ENCODE measurements at regions not wholly inside any gene's neighbourhood (a gene's known extent, or its start where the extent isn't known, plus 50 kb on each side); places are given as distances from the start of the nearest gene placed in this dataset.
"Not testable (repeated sequence)": the region's sequence is repeated elsewhere in the genome, so short reads cannot be mapped to it uniquely, and the experiment has no call there.

DNA sequence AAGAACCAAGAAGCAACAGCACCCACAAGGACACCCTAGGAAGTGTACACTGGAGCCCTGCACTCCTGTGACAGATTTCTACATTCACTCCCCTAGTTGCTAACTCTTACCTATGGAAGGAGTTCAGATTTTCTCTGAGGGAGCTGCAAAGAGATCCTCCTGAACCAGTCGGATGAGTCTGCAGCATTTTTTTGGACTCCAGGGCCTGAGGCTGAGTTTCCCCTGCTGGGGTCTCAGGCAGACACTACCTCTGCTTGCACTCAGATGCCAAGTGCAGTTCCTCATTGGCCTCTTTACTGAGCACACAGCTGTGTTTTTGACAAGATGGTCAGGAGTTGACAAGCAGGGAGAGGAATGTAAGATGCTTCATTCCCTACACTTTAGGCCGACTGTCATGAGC is 153.2 kb upstream of the RBM19 start:
- no peak for DNase-seq

DNA sequence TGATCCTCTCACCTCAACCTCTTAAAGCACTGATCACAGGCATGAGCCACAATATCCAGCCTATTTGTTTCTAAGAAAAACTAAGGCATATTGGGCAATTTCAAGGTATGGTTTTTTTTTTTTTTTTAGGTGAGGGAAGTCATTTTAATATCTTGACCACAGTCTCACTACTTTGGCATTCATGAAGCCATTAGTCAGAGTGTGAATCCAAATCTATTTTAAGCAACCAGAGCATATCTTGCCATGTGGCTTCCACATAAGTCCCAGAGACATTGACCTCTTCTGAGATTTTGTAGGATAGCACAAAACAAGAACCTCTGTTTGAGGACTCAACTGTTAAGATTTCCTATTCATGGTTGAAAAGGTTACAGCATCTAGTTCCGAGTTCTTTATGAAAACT is 130.3 kb upstream of the RBM19 start:
- DNase-seq = no peak

DNA sequence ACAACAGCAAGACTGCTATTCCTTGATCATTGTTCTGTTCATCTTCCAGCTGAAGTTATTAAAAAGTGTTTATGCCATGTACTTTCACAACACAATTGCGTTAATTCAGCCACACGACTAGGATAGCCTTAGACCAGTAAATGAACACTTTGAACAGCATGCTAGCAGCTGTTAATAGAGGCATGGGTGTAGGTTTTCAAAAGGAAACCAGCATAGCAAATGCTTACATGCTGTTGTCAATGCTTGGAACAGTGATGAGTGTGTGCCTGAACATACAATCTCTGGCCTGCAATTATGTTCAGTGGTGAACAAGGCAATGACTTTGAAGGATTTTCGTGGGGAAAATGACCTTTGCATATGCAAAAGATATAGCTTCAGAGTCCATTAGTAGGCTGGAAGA is 127.4 kb upstream of the RBM19 start:
- DNase-seq = no peak

DNA sequence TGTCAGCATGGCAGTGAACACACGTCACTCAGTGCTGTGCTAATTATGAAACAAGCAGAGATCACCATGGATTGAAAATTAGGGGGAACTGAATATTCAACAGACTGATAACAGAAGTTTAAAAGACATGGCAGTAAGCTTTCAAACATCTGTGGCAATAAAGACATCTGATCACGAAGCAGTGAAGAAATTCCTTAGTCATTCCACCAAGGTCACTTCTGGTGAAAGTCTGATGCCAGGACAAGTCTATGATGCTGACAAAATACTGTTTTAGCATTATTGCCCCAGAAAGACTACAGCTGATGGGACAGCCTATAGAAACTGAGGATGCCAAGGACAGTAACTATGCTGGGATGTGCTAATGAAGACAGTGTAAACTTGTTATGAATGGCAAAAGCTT is 126.9 kb upstream of the RBM19 start:
- DNase-seq = no peak

DNA sequence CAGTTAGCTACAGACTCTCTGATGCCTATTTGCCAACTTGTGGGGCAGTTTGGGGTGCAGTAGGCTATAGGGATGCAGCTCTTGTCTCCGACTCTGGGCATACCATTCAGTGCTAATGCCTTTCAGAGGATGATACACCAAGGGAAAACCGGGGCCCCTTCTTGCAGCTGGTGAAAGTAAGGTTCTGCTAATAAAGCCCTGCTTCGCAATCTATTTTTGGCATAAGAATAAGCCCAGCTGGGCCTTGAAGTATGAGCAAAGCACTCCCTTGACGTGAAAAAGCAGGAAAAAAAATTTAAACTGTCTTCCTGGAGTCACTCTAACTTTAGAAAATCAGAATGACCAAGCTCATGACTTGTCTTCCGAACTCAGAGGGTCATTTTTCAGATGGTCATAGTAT is 124.1 kb upstream of the RBM19 start:
- no peak for DNase-seq

DNA sequence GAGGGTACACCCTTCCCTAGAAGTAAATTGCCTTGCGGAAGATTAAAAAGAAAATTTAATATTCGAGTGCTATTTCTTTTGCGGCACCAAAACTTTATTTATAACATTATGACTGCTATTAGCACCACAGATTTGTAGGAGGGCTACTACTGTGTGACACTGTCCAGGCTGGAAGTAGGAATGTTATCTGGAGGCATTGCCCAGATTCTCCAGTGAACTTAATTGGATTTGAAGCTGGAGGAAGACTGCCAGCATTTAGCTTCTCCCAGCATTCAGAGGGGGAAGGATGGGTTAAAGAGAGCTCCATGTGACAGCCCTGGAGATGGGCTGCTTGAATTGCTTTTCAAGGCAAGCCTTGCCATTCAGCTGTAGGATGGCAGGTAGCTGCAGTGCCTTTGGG is 107.0 kb upstream of the RBM19 start:
- DNase-seq = no peak

DNA sequence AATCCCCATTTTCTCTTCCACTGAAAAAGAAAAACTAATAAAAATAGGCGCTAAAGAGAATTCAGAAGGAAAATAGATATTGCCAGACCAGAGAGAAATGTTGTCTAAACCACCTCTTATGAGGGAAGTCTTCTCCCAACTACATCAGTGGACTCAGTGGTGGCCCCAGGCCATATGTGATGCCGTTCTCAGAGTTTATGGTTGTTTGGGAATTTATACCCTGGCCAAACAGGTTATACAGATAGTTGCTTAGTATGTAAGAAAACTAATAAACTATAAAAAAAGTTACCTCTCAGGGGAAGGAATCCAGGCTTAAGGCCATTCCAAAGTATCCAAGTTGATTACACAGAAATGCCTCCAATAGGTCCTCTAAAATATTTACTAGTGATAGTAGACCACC is 103.4 kb upstream of the RBM19 start:
- DNase-seq = no peak

DNA sequence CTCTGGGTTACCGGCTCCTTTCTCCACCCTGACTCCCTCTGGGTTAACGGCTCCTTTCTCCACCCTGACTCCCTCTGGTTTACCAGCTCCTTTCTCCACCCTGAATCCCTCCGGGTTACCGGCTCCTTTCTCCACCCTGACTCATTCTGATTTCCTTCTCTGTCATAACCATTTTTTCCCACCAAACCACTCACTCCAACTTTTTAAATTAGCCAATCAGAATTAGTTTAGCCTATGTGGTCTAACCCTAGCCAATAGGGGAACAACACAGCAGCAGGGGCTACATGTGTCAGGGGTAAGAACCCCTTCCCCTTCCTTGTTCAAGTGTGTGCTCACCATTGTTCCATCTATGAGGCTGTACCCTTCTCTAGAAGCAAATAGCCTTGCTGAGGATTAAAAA is 98.4 kb upstream of the RBM19 start:
- DNase-seq = no peak

DNA sequence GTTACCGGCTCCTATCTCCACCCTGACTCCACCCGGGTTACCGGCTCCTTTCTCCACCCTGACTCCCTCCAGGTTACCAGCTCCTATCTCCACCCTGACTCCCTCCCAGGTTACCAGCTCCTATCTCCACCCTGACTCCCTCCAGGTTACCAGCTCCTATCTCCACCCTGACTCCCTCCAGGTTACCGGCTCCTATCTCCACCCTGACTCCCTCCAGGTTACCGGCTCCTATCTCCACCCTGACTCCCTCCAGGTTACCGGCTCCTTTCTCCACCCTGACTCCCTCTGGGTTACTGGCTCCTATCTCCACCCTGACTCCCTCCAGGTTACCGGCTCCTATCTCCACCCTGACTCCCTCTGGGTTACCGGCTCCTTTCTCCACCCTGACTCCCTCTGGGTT is 97.9 kb upstream of the RBM19 start:
- not testable (repeated sequence) for DNase-seq

DNA sequence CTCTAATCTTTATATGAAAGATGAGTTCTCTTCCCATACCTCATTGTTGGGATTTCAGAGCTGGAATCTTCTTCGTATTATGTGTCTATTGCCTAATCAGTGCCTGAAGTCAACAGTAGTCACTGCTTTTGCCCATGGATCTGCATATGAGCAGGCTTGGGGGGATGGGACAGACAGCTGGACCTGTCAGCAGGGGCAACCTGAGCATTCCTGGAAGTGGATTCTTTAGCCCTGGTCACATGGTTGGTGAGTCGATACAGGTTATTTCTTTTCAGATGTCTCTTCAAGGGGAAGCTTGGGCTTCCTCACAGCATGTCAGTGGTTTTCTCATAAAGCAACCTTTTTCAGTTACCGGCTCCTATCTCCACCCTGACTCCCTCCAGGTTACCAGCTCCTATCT is 97.3 kb upstream of the RBM19 start:
- no peak for DNase-seq

DNA sequence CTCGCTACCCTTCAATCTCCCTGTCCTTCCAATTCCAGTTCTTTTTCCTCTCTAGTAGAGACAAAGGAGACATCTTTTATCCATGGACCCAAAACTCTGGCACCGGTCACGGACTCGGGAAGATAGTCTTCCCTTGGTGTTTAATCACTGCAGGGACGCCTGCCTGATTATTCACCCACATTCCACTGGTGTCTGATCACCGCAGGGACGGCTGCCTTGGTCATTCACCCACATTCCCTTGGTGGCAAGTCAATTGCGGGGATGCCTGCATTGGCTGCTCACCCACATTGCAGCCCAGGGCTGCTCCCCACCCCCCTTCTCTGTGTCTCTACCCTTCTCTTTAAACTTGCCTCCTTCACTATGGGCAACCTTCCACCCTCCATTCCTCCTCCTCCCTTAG is 90.2 kb upstream of the RBM19 start:
- DNase-seq = not testable (repeated sequence)

DNA sequence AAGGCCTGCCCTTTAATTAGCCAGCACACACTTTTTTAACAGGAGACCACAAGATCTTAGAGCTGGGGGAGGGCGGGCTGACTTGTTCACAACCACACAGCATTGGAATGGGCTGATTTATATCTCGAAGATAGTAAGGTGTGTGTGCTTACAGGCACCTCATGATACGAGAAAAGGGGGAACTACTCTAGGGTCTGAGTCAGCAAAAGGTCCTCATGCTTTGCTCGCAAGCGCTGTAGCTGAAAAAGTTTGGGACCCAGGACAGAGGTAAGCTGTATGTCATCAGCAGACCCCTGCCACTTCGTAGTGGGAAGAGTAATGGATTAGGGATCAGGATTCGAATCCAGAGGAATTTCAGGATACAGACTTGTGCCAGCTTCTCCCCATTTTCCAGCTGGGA is 88.9 kb upstream of the RBM19 start:
- DNase-seq = no peak

DNA sequence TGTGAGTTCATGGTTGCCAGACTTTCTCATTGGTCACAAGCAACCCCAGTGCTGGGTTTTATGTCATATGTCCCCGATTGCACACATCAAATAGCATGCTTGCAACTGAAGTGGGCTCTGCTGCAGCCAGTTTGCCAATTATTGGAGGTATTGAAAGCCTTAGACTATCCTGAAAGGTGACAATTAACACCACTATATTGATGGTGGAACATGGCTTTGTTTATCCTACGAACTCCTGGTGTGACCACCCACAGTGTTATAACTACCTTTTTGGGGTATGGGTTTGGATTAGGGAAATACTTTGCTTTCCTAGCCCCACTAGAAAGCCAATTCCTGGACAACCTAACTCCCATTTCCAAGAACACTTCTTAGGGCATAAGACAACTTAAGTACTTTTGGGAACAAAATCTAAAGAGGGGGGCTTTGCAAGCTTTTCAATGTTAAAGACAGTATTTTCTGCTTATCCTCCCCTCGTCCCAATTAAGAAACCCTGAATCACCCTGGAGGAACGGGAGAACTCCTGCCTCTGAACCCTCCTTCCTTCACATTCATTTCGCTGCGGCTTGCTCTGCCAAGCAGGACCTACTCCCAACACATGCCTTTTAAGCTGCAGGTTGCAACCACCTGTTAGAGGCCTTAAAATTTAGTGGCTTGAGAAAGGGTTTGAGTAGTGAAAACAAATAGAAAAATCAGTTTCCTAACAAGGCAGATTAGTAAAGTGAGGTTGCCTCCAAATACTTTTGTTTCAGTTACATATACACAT is 80.3 kb upstream of the RBM19 start:
- no peak for DNase-seq

DNA sequence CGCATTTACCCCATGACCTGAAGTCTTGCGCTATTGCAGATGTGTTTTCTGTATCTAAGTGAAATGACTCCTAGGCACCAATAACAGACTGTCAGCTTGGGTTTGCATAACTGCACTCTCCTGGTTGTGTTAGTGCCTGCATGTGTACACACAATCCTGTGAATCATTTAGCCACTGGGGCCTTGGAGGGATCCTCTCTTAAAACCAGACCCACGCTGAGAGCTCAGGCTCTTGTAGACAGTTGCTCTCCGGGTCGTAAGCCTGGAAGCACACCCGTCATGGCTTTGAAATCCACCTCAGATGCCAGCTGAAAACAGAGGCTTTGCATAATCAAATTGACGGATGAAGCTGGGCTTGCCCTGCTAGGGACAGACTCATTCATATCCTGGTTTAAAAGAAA is 79.2 kb upstream of the RBM19 start:
- DNase-seq = no peak

DNA sequence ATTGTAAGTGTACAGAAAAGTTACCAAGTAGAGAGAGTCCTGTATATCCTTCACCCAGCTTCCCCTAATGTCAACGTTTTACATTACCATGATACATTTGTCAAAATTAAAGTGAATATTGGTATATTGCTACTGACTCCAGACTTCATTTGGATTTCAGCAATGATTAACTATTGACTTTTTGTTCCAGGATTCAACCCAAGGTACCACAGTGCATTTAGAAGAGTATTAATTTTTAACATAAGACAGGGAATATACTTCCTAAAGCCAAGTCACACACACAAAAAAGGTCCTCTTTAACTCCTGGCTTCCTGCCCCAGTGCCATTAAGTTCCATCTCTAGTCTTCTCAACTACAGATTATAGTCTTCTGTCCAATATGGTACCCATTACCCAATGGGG is 75.5 kb upstream of the RBM19 start:
- no peak for DNase-seq

DNA sequence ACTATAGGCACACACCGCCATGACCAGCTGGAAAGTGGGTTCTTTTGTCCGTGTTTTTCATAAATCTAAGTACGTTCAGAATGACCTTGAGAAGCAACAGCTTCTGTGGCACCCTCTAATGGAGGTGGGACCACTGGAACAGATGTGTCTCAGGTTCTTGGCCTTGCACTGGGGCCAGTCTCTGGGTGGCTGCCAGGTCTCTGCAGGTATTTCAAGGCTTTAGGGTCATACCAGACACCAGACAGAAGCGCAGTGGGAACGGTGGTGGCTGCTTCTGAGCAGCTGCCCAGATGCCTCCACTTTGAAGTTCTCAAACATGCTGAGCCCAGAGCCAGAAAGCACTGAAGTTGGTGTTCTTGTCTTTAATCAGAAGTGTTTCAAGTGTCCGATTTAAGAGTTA is 75.0 kb upstream of the RBM19 start:
- no peak for DNase-seq

DNA sequence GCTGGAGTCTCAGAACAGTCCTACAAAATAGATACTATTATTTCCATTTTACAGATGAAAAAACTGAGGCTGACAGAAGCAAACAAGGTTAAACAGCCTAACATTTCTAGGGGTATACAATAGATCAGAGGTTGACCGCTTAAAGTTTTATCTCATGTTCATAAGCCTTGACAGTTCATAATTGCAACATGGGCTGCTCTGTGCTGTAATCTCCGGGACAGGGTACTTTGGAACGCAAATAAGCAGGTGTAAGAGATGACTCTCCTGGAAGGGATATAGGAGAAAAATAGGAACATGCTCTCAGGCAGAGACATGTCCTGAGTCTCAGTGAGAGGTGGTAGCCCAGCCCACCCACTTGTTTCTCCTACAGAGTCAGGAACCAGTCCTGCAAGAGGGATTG is 72.8 kb upstream of the RBM19 start:
- no peak for DNase-seq

DNA sequence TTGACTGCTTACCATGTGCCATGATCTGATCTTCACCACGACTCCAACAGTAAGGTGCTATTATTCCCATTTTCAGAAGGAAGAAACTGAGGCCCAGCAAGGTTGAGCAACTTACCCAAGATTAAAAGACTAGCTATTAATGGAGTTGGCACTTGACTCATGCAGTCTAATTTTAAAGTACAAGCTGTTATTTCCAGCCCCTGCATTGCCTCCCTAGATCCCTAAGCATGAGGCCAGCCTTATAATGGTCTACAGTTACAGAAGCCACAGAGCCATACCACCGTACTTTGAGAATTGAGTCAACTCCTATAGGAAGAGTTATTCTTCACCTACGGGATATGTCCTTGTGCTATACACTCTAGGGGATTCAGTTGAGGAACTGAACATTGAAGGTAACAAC is 66.7 kb upstream of the RBM19 start:
- DNase-seq = no peak

DNA sequence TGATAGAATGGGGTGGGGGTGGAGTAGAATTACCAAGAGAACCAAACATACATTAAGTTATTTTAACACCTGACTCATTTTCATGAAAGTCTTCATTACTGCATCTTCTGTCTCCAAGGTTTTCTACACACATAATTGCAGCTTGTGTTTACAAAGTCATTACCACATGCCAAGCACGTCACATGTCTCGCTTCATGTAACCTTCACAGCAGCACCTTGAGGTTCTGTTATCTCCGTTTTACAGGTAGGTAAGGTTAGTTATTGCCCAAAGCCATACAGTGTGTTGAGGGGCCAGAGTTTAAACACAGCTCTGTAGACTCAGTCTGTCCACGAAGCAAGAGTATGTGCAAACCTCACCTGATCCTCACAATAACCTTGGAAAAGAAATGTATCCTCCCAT is 64.3 kb upstream of the RBM19 start:
- DNase-seq = peak; percentile 57

DNA sequence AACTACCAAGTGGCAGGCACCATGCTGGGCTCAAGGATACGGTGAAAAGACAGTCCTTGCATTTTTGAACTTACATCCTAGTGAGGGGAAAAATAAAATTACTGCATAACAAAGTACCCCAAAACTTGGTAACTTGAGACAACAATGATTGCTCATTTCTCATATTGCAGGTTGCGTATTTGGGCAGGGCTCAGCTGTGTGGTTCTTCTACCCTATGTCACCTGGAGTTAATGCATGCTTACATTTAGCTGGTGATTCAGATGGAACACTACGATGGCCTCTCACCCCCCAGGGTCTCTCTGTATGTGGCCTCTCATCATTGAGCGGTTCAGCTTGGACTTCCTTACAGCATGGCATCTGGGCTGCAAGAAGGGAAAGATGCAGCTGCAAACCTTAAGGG is 60.7 kb upstream of the RBM19 start:
- no peak for DNase-seq

DNA sequence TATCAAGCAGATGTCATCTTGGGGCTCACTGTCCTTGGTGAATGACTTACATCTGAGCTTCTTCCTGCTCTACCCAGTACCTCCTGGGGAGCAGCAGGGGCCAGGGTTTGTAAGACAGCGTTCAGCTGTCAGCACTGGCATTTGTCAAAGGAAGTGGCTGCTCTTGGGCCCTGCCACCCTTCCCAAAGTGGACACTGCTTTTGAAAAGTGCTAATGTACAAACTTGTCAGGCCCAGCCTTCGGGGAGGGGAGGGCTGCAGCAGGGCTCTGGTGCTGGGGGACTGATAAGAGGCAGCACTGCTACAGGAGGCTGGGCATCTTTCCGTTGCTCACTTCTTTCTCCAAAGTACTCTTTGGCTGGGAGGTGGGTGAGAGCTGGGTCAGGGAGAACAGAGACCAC is 59.8 kb upstream of the RBM19 start:
- DNase-seq = no peak

DNA sequence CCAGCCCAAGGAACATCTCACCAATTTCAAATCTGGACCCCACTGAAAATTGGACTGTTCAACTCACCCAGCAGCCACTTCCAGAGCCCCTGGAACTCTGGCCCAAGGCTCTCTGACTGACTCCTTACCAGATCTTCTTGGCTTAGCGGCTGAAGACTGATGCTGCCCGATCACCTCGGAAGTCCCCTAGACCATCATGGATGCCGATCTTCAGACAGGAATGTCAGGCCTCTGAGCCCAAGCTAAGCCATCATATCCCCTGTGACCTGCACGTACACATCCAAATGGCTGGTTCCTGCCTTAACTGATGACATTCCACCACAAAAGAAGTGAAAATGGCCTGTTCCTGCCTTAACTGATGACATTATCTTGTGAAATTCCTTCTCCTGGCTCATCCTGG is 56.0 kb upstream of the RBM19 start:
- DNase-seq = not testable (repeated sequence)

DNA sequence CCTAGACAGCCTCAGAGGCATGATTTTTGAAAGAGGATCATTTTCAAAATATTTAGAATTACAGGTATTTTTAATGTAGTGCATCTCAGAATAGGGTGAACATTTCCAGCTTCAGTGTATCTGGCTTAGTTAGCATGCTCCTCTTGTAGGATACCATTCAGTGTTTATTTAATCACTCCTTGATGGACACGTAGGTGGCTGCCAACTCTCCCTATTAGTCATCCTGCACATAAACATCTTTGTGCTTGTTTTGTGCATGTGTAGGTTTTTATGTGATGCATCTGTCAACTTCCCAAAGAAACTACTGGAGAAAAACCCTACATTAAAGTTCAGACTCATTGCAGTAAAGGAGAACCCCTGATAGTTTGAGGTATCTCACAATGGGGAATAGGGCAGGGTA is 52.5 kb upstream of the RBM19 start:
- peak; percentile 20 for DNase-seq
